Fibroblast of lung (primary cell): ENCODE measurements at regions not wholly inside any gene's neighbourhood (a gene's known extent, or its start where the extent isn't known, plus 50 kb on each side); places are given as distances from the start of the nearest gene placed in this dataset.

Source experiments
- DNase-seq, 2 donors: peaks; one replicate each; pipeline versions ENCODE4 v3.0.0 to v3.0.0-alpha.2; 2010; ENCODE audit warnings: low read depth in 2 of 2
- H2AFZ ChIP-seq: 2 replicates; pipeline ENCODE4 v1.5.1; 2012; ENCODE audit warnings: low read length, control low read depth, inconsistent platforms
- H3K27ac ChIP-seq: 2 replicates; pipeline ENCODE4 v1.5.1; 2011; ENCODE audit warnings: low read length, control low read depth; ENCODE audit not compliant: insufficient read depth
- H3K27me3 ChIP-seq: 2 replicates; pipeline ENCODE4 v1.5.1; 2011; ENCODE audit warnings: mild to moderate bottlenecking, low read length; ENCODE audit not compliant: control insufficient read depth, insufficient read depth
- H3K36me3 ChIP-seq: 2 replicates; pipeline ENCODE4 v1.5.1; 2011; ENCODE audit warnings: low read length; ENCODE audit not compliant: control insufficient read depth, insufficient read depth
- H3K4me1 ChIP-seq: 2 replicates; pipeline ENCODE4 v1.5.1; 2011; ENCODE audit warnings: low read length; ENCODE audit not compliant: control insufficient read depth, insufficient read depth; ENCODE audit errors: extremely low read depth
- H3K4me2 ChIP-seq: 2 replicates; pipeline ENCODE4 v1.5.1; 2011; ENCODE audit warnings: low read length, control low read depth; ENCODE audit not compliant: insufficient read depth; ENCODE audit errors: extremely low read depth
- H3K4me3 ChIP-seq, 4 experiments: fragments of 200-600 bp in 1 of 4; sonication (generic) in 1 of 4; replicated peaks in 1 of 4; 2 replicates each; pipeline ENCODE4 v1.5.1; 2011 to 2016; ENCODE audit warnings: low read length in 4 of 4, low read depth in 3 of 4, mild to moderate bottlenecking in 3 of 4, control low read depth in 2 of 4, inconsistent platforms in 1 of 4, mixed read lengths in 1 of 4; ENCODE audit not compliant: insufficient read depth in 1 of 4; ENCODE audit errors: control extremely low read depth in 1 of 4
- H3K79me2 ChIP-seq: 2 replicates; pipeline ENCODE4 v1.5.1; 2012; ENCODE audit warnings: mild to moderate bottlenecking, low read length, inconsistent platforms; ENCODE audit not compliant: control insufficient read depth, insufficient read depth
- H3K9ac ChIP-seq: 2 replicates; pipeline ENCODE4 v1.5.1; 2011; ENCODE audit warnings: mild to moderate bottlenecking, low read length, control low read depth; ENCODE audit not compliant: insufficient read depth
- H3K9me3 ChIP-seq: 2 replicates; pipeline ENCODE4 v1.5.1; 2012; ENCODE audit warnings: low read depth, low read length; ENCODE audit not compliant: control insufficient read depth, insufficient read depth
- H4K20me1 ChIP-seq: 2 replicates; pipeline ENCODE4 v1.5.1; 2011; ENCODE audit warnings: low read length; ENCODE audit not compliant: control insufficient read depth, insufficient read depth; ENCODE audit errors: extremely low read depth
- CTCF ChIP-seq, 2 donors: IDR thresholded peaks in 1 of 2; conservative IDR thresholded peaks in 1 of 2; 1 replicate in 1 of 2; 2 replicates in 1 of 2; pipeline ENCODE4 v1.5.1; 2011 to 2012; ENCODE audit warnings: low read length in 2 of 2, control low read depth in 1 of 2, inconsistent platforms in 1 of 2, low read depth in 1 of 2, mild to moderate bottlenecking in 1 of 2
- EZH2 ChIP-seq: IDR thresholded peaks from 2 replicates; pipeline ENCODE4 v1.5.1; 2012; ENCODE audit warnings: low read length, control low read depth, mild to moderate bottlenecking; ENCODE audit errors: missing control alignments

GRCh38 chr16:7964744-7965143 lies 625.6 kb downstream of the TMEM114 start:
- H2AFZ ChIP-seq: no peak overlapping the region
- no peak overlapping the region for H3K27ac ChIP-seq
- H4K20me1 ChIP-seq: no peaks in the 10 kb centered on the region
- TF ChIP-seq EZH2: no peak
- TF ChIP-seq CTCF (conservative IDR thresholded peaks at IDR 0.05 in 1 of 2, IDR thresholded peaks at IDR 0.05 in 1 of 2; ENCODE audit: low read depth in 1 of 2, low read length in 2 of 2): no peak
- no peak overlapping the region for H3K4me3 ChIP-seq
- H3K9ac ChIP-seq: no peak overlapping the region
- H3K9me3 ChIP-seq: no peaks in the 10 kb centered on the region
- H3K79me2 ChIP-seq: no peaks in the 10 kb centered on the region
- no peaks in the 10 kb centered on the region for H3K27me3 ChIP-seq
- H3K4me2 ChIP-seq: no peak overlapping the region
- no peak for DNase-seq
- no peaks in the 10 kb centered on the region for H3K4me1 ChIP-seq
- H3K36me3 ChIP-seq: no peaks in the 10 kb centered on the region

DNA sequence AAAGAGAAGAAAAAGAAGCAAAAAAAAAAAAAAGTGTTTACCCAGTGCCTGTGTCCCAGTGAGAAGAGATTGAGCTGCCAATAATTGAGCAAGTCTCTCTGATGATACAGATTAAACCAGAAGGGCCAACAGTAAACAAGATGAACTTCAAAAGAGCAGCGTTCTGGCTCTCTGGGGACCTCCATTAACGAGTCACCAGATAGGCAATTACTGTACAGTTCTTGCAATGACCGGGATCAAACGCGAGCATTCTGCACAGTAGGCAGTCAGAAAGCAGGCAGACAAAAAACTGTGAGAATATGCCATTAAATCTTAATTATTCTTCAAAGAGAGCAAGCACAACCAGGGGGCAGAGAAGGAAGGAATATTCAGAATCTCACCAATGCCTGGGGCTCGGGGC lies 626.1 kb downstream of the TMEM114 start:
- Histone ChIP-seq H3K27ac (no peak overlapping the region), H3K4me1 (no peaks in the 10 kb centered on the region), H3K79me2 (no peaks in the 10 kb centered on the region), H3K4me2 (no peak overlapping the region), H2AFZ (no peak overlapping the region), H4K20me1 (no peaks in the 10 kb centered on the region), H3K9me3 (no peaks in the 10 kb centered on the region), H3K27me3 (no peaks in the 10 kb centered on the region), H3K4me3 (no peak overlapping the region), H3K9ac (no peak overlapping the region), H3K36me3 (no peaks in the 10 kb centered on the region)
- TF ChIP-seq CTCF (conservative IDR thresholded peaks at IDR 0.05 in 1 of 2, IDR thresholded peaks at IDR 0.05 in 1 of 2; ENCODE audit: low read depth in 1 of 2, low read length in 2 of 2): no peak
- TF ChIP-seq EZH2: no peak
- no peak for DNase-seq

DNA sequence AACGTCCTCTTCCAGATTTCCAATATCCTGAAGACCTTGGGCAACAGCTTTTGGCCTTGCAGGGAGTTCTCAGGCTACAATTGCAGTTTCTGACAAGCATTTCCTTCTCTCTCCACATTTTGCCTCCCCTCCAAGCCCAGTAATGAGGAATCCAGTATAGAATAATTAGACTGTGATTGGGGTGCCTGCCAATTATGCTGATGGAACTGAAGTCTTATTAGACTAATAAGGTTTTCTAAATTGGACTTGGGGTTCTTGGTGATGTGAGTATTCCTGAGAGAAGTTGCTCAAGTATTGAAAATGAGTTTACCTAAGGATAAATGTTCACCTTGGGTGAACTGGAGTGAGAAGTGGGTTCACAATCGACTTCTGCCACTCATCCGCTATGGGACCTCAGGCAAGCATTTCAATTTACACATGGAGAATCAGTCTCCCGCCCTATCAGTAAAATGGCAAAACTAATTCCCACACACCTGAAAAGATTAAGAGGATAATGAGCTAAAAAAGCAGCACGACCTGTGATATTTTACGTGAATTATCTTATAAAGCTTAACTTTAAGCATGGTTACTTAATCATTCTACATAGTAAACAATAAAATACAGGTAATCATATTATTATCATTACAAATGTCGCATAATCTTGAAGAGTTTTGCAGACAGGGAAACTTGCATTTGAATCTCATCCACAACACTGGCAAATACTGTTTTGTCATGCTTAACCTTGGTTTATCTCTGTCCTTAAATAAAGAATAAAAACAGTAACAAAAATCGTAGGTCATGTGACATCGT lies 628.0 kb downstream of the TMEM114 start:
- no peaks in the 10 kb centered on the region for H3K36me3 ChIP-seq
- H2AFZ ChIP-seq: no peak overlapping the region
- no peak overlapping the region for H3K9ac ChIP-seq
- TF ChIP-seq EZH2: no peak
- no peak for TF ChIP-seq CTCF (conservative IDR thresholded peaks at IDR 0.05 in 1 of 2, IDR thresholded peaks at IDR 0.05 in 1 of 2; ENCODE audit: low read depth in 1 of 2, low read length in 2 of 2)
- H3K27ac ChIP-seq: no peak overlapping the region
- H3K4me1 ChIP-seq: no peaks in the 10 kb centered on the region
- H4K20me1 ChIP-seq: no peaks in the 10 kb centered on the region
- H3K79me2 ChIP-seq: no peaks in the 10 kb centered on the region
- no peak overlapping the region for H3K4me3 ChIP-seq
- no peaks in the 10 kb centered on the region for H3K9me3 ChIP-seq
- no peak for DNase-seq
- no peaks in the 10 kb centered on the region for H3K27me3 ChIP-seq
- H3K4me2 ChIP-seq: no peak overlapping the region
